GM12878 (cell line): ENCODE measurements at regions not wholly inside any gene's neighbourhood (a gene's known extent, or its start where the extent isn't known, plus 50 kb on each side); places are given as distances from the start of the nearest gene placed in this dataset.

Source experiments
- ATAC-seq: fragments of 200-7000 bp; cut with Tn5 transposase; 3 replicates; pipeline ENCODE4 v1.9.1; 2020; ENCODE audit warnings: mild to moderate bottlenecking, moderate library complexity
- BruUV-seq: library from RNA; stranded (reverse); fragments of 400-500 nt; replicated peaks from 2 replicates; lab custom pipeline; 2021; lab: Mats Ljungman, UMichigan
- CTCF ChIA-PET: fragments of 300-600 bp; sonication (Branson Sonifier 250); formaldehyde crosslinking; extraction: SDS; loops from one replicate; lab custom pipeline; 2021; ENCODE audit warnings: inconsistent platforms; lab: Yijun Ruan, JAX
- POLR2A ChIA-PET: fragments of 350-600 bp; formaldehyde crosslinking; extraction: SDS; loops from one replicate; lab custom pipeline; 2021; ENCODE audit warnings: inconsistent platforms; lab: Charles Lee
- RAD21 ChIA-PET: fragments of 300-600 bp; sonication (Branson Sonifier 250); formaldehyde crosslinking; loops from one replicate; lab custom pipeline; 2023; ENCODE audit warnings: antibody characterized with exemption; ENCODE audit not compliant: unreplicated experiment; lab: Charles Lee
- SMC1A ChIA-PET: fragments of 300-600 bp; sonication (Branson Sonifier 250); formaldehyde crosslinking; loops from one replicate; lab custom pipeline; 2023; ENCODE audit not compliant: unreplicated experiment, uncharacterized antibody; lab: Charles Lee
- DNase-seq: peaks from one replicate; pipeline ENCODE4 v3.0.0-alpha.2; 2011; ENCODE audit warnings: low read depth, low spot score
- FAIRE-seq: peaks from 3 replicates; lab custom pipeline; 2011; peaks lifted over from hg19 to GRCh38; lab: Jason Lieb, UNC
- H2AFZ ChIP-seq: 2 replicates; pipeline ENCODE4 v1.6.0; 2011; ENCODE audit warnings: low read depth, low read length, control low read depth; ENCODE audit not compliant: control insufficient read depth
- H3K27ac ChIP-seq: 2 replicates; pipeline ENCODE4 v1.5.1; 2011; ENCODE audit warnings: control low read depth; ENCODE audit not compliant: control insufficient read depth, insufficient read depth
- H3K27me3 ChIP-seq, 2 experiments: replicated peaks in 1 of 2; 2 replicates each; pipeline versions ENCODE4 v1.6.0 to v1.6.1; 2011; ENCODE audit warnings: low read length in 1 of 2; ENCODE audit not compliant: control insufficient read depth in 2 of 2, insufficient read depth in 2 of 2
- H3K36me3 ChIP-seq, 2 experiments: 2 replicates each; pipeline ENCODE4 v1.5.1; 2011; ENCODE audit warnings: low read length in 1 of 2; ENCODE audit not compliant: control insufficient read depth in 2 of 2, insufficient read depth in 2 of 2
- H3K4me1 ChIP-seq: 2 replicates; pipeline ENCODE4 v1.6.1; 2011; ENCODE audit warnings: mild to moderate bottlenecking, low read length, moderate library complexity, mixed read lengths; ENCODE audit not compliant: control insufficient read depth, insufficient read depth
- H3K4me2 ChIP-seq: 2 replicates; pipeline ENCODE4 v1.6.0; 2011; ENCODE audit warnings: control low read depth; ENCODE audit not compliant: control insufficient read depth, insufficient read depth
- H3K4me3 ChIP-seq: fragments of 200-600 bp; sonication (generic); 2 replicates; pipeline ENCODE4 v1.5.1; 2016
- H3K79me2 ChIP-seq: 2 replicates; pipeline ENCODE4 v1.6.0; 2011; ENCODE audit warnings: low read length; ENCODE audit not compliant: control insufficient read depth, insufficient read depth
- H3K9ac ChIP-seq: 2 replicates; pipeline ENCODE4 v1.8.0; 2011; ENCODE audit warnings: low read length, control low read depth, mixed read lengths; ENCODE audit not compliant: control insufficient read depth, insufficient read depth
- H3K9me3 ChIP-seq: replicated peaks from 3 replicates; pipeline ENCODE4 v1.5.1; 2011; ENCODE audit warnings: mild to moderate bottlenecking, low read length; ENCODE audit not compliant: control insufficient read depth, insufficient read depth
- H4K20me1 ChIP-seq: 2 replicates; pipeline ENCODE4 v1.6.0; 2011; ENCODE audit not compliant: control insufficient read depth, insufficient read depth
- BCLAF1 ChIP-seq: fragments of 450-650 bp; IDR thresholded peaks from 2 replicates; pipeline ENCODE4 v1.6.1; 2017; ENCODE audit warnings: antibody characterized with exemption, mild to moderate bottlenecking, moderate library complexity
- CEBPB ChIP-seq, 2 experiments: fragments of 150-350 bp in 1 of 2; IDR thresholded peaks; 2 replicates each; pipeline ENCODE4 v1.6.1; 2012 to 2014; ENCODE audit warnings: low read depth in 2 of 2, low read length in 2 of 2, borderline replicate concordance in 1 of 2, inconsistent platforms in 1 of 2
- CHD1 ChIP-seq: IDR thresholded peaks from 2 replicates; pipeline ENCODE4 v1.6.1; 2012; ENCODE audit warnings: low read depth, low read length, improper control_type of control experiment
- EGR1 ChIP-seq, 2 experiments: IDR thresholded peaks; 1 replicate in 1 of 2; 2 replicates in 1 of 2; pipeline ENCODE4 v1.6.1; 2011 to 2012; ENCODE audit warnings: low read depth in 2 of 2, low read length in 2 of 2, borderline replicate concordance in 1 of 2, mild to moderate bottlenecking in 1 of 2, moderate library complexity in 1 of 2
- EP300 ChIP-seq, 2 experiments: fragments of 150-350 bp in 1 of 2; IDR thresholded peaks; 2 replicates each; pipeline ENCODE4 v1.6.1; 2011 to 2012; ENCODE audit warnings: low read depth in 2 of 2, low read length in 2 of 2, borderline replicate concordance in 1 of 2, improper control_type of control experiment in 1 of 2, inconsistent platforms in 1 of 2; ENCODE audit not compliant: control insufficient read depth in 1 of 2
- EZH2 ChIP-seq: IDR thresholded peaks from 2 replicates; pipeline ENCODE4 v1.6.1; 2012; ENCODE audit warnings: low read depth, mild to moderate bottlenecking, control low read depth, inconsistent platforms, low read length, borderline replicate concordance; ENCODE audit not compliant: control insufficient read depth
- IKZF1 ChIP-seq: fragments of 450-650 bp; conservative IDR thresholded peaks from 2 replicates; pipeline ENCODE4 v1.6.1; 2017; ENCODE audit warnings: antibody characterized with exemption, mild to moderate bottlenecking
- NR2C2 ChIP-seq: IDR thresholded peaks from 2 replicates; pipeline ENCODE4 v1.6.1; 2011; ENCODE audit warnings: borderline replicate concordance, low read depth; ENCODE audit not compliant: control insufficient read depth, insufficient read length
- POLR2A ChIP-seq: IDR thresholded peaks from 2 replicates; pipeline ENCODE4 v1.6.1; 2011; ENCODE audit warnings: low read depth, mild to moderate bottlenecking, low read length
- RFX5 ChIP-seq: IDR thresholded peaks from 2 replicates; pipeline ENCODE4 v1.6.1; 2011; ENCODE audit warnings: low read depth, low read length, improper control_type of control experiment
- TARDBP ChIP-seq: IDR thresholded peaks from 2 replicates; pipeline ENCODE4 v1.6.1; 2016; ENCODE audit warnings: borderline replicate concordance
- WRNIP1 ChIP-seq: IDR thresholded peaks from 2 replicates; pipeline ENCODE4 v1.6.1; 2011; ENCODE audit warnings: low read depth, low read length, improper control_type of control experiment, borderline replicate concordance
- ZBTB33 ChIP-seq: fragments of 450-650 bp; IDR thresholded peaks from 2 replicates; pipeline ENCODE4 v1.6.1; 2017; ENCODE audit warnings: mild to moderate bottlenecking
- ZNF592 ChIP-seq: fragments of 450-650 bp; IDR thresholded peaks from 2 replicates; pipeline ENCODE4 v1.6.1; 2017; ENCODE audit warnings: mild to moderate bottlenecking, moderate library complexity
- WGBS: methylation state at CpG from one replicate; pipeline ENCODE4 v1.1.6; 2016; ENCODE audit warnings: low lambda C conversion rate; ENCODE audit not compliant: insufficient replicate concordance, insufficient coverage; ENCODE audit errors: missing lambda C conversion rate; 5-methylcytosine and 5-hydroxymethylcytosine counted together
- in situ Hi-C: fragments of 300-500 bp; cut with MboI; formaldehyde crosslinking; loops from 9 replicates; pipeline ENCODE4 v1.14.3; 2018; ENCODE audit warnings: mixed read lengths
- intact Hi-C: fragments of 100-400 bp; cut with micrococcal nuclease; formaldehyde crosslinking; loops from one replicate; pipeline ENCODE4 v1.14.2; 2022; ENCODE audit not compliant: unreplicated experiment
- TF ChIP-seq, protein P1 (sequence below): fragments of 450-650 bp; IDR thresholded peaks from 2 replicates; pipeline ENCODE4 v1.6.1; 2014; ENCODE audit warnings: mild to moderate bottlenecking

- no peak overlapping the region for H3K9ac ChIP-seq
- H4K20me1 ChIP-seq = no peaks in the 10 kb centered on the region
- no peaks in the 10 kb centered on the region for H3K79me2 ChIP-seq
- H3K4me2 ChIP-seq = no peak overlapping the region
- FAIRE-seq = no peak
- intact Hi-C loops (no loop called here), in situ Hi-C loops (no loop called here)
- WGBS = 0% methylated on average over 1 of the region's 1 CpG
- ChIA-PET RAD21 (no interaction called here), SMC1A (no interaction called here), CTCF (no interaction called here), POLR2A (no interaction called here)
- H2AFZ ChIP-seq = no peak overlapping the region
- no peaks in the 10 kb centered on the region for H3K27me3 ChIP-seq
- DNase-seq = no peak
- no peak for ATAC-seq
- H3K4me1 ChIP-seq = no peaks in the 10 kb centered on the region
- no peak overlapping the region for H3K27ac ChIP-seq
- no TSS peak for BruUV-seq
- H3K9me3 ChIP-seq = no peaks in the 10 kb centered on the region; the same call in 2 of the 3 replicates
- H3K4me3 ChIP-seq = no peak overlapping the region
- no peaks in the 10 kb centered on the region for H3K36me3 ChIP-seq
- TF ChIP-seq CHD1 (no peak), CEBPB (IDR thresholded peaks at IDR 0.05; ENCODE audit: borderline replicate concordance in 1 of 2, low read depth in 2 of 2, low read length in 2 of 2) (no peak), EGR1 (IDR thresholded peaks at IDR 0.05; ENCODE audit: borderline replicate concordance in 1 of 2, low read depth in 2 of 2, low read length in 2 of 2) (no peak), NR2C2 (no peak), POLR2A (no peak), ZBTB33 (no peak), EP300 (IDR thresholded peaks at IDR 0.05; ENCODE audit: borderline replicate concordance in 1 of 2, control insufficient read depth in 1 of 2, low read depth in 2 of 2, low read length in 2 of 2) (no peak), EZH2 (no peak), RFX5 (no peak), TARDBP (no peak), WRNIP1 (no peak), IKZF1 (no peak), ZNF592 (no peak), BCLAF1 (no peak)
- TF ChIP-seq, protein P1, sequence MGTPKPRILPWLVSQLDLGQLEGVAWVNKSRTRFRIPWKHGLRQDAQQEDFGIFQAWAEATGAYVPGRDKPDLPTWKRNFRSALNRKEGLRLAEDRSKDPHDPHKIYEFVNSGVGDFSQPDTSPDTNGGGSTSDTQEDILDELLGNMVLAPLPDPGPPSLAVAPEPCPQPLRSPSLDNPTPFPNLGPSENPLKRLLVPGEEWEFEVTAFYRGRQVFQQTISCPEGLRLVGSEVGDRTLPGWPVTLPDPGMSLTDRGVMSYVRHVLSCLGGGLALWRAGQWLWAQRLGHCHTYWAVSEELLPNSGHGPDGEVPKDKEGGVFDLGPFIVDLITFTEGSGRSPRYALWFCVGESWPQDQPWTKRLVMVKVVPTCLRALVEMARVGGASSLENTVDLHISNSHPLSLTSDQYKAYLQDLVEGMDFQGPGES = no peak
Observed at GRCh38 chr18:67337696-67338095, 178.8 kb downstream of the DSEL start.
